SK-N-SH (cell line): ENCODE measurements at regions not wholly inside any gene's neighbourhood (a gene's known extent, or its start where the extent isn't known, plus 50 kb on each side); places are given as distances from the start of the nearest gene placed in this dataset.
"Not testable (repeated sequence)": the region's sequence is repeated elsewhere in the genome, so short reads cannot be mapped to it uniquely, and the experiment has no call there.

Experiments used
- CTCF ChIA-PET: fragments of 300-600, 350-600 bp; formaldehyde crosslinking; extraction: SDS; loops from one replicate; lab custom pipeline; 2021; lab: Yijun Ruan, JAX
- POLR2A ChIA-PET: fragments of 350-600 bp; sonication (Branson Sonifier 250); formaldehyde crosslinking; extraction: SDS; loops from one replicate; lab custom pipeline; 2020; ENCODE audit warnings: antibody characterized with exemption, inconsistent platforms; lab: Yijun Ruan, JAX
- DNase-seq: peaks from one replicate; pipeline ENCODE4 v3.0.0; 2012
- H2AFZ ChIP-seq: fragments of 200-600 bp; sonication (generic); 2 replicates; pipeline ENCODE4 v1.8.1; 2016; ENCODE audit warnings: antibody characterized with exemption, mild to moderate bottlenecking, low read depth
- H3F3A ChIP-seq: fragments of 200-600 bp; sonication (generic); replicated peaks from 2 replicates; pipeline ENCODE3; 2016; ENCODE audit warnings: antibody characterized with exemption, mild to moderate bottlenecking; ENCODE audit not compliant: insufficient read depth
- H3K27ac ChIP-seq, 2 experiments: fragments of 200-500 bp in 1 of 2; fragments of 200-600 bp in 1 of 2; sonication (Bioruptor generic) in 1 of 2; sonication (generic), shearing (Covaris generic) in 1 of 2; 2 replicates each; pipeline versions ENCODE4 v1.5.1 to v1.6.1; 2014 to 2016; ENCODE audit warnings: low read depth in 2 of 2, inconsistent platforms in 1 of 2, low read length in 1 of 2, mild to moderate bottlenecking in 1 of 2, mixed read lengths in 1 of 2
- H3K27me3 ChIP-seq: fragments of 200-600 bp; sonication (generic), shearing (Covaris generic); 2 replicates; pipeline ENCODE4 v1.6.1; 2016; ENCODE audit warnings: mixed run types; ENCODE audit not compliant: insufficient read depth
- H3K36me3 ChIP-seq, 2 experiments: fragments of 200-500 bp in 1 of 2; fragments of 200-600 bp in 1 of 2; sonication (Bioruptor generic) in 1 of 2; sonication (generic) in 1 of 2; replicated peaks in 1 of 2; 2 replicates each; pipeline versions ENCODE3 to v1.5.1; 2014 to 2016; ENCODE audit warnings: low read length in 1 of 2, mild to moderate bottlenecking in 1 of 2; ENCODE audit not compliant: insufficient read depth in 2 of 2, control insufficient read depth in 1 of 2
- H3K4me1 ChIP-seq, 2 experiments: fragments of 200-500 bp in 1 of 2; fragments of 200-600 bp in 1 of 2; sonication (Bioruptor generic) in 1 of 2; sonication (generic), shearing (Covaris generic) in 1 of 2; 2 replicates each; pipeline versions ENCODE4 v1.5.1 to v1.6.1; 2014 to 2016; ENCODE audit warnings: low read depth in 1 of 2, low read length in 1 of 2, mixed run types in 1 of 2; ENCODE audit not compliant: insufficient read depth in 2 of 2, control insufficient read depth in 1 of 2
- H3K4me2 ChIP-seq: fragments of 200-600 bp; sonication (generic), shearing (Covaris generic); 2 replicates; pipeline ENCODE4 v1.6.1; 2017; ENCODE audit warnings: mixed run types
- H3K4me3 ChIP-seq, 2 experiments: fragments of 200-500 bp in 1 of 2; fragments of 200-600 bp in 1 of 2; sonication (Bioruptor generic) in 1 of 2; sonication (generic), shearing (Covaris generic) in 1 of 2; 2 replicates each; pipeline versions ENCODE4 v1.5.1 to v1.8.1; 2014 to 2016; ENCODE audit warnings: low read depth in 2 of 2, inconsistent platforms in 1 of 2, low read length in 1 of 2, mild to moderate bottlenecking in 1 of 2, mixed read lengths in 1 of 2, moderate library complexity in 1 of 2
- H3K79me2 ChIP-seq: fragments of 200-600 bp; sonication (generic); 2 replicates; pipeline ENCODE4 v1.8.1; 2017; ENCODE audit warnings: mild to moderate bottlenecking; ENCODE audit not compliant: insufficient read depth
- H3K9ac ChIP-seq: fragments of 200-600 bp; sonication (generic); 2 replicates; pipeline ENCODE4 v1.6.1; 2017; ENCODE audit warnings: mixed run types
- H3K9me2 ChIP-seq: fragments of 200-600 bp; sonication (generic); 2 replicates; pipeline ENCODE4 v1.6.1; 2017; ENCODE audit warnings: mixed run types
- H3K9me3 ChIP-seq: fragments of 200-600 bp; sonication (generic); 2 replicates; pipeline ENCODE4 v1.6.1; 2017; ENCODE audit warnings: mixed run types, mild to moderate bottlenecking, moderate library complexity
- H4K20me1 ChIP-seq: fragments of 200-600 bp; sonication (generic); 2 replicates; pipeline ENCODE4 v1.6.1; 2017; ENCODE audit warnings: mild to moderate bottlenecking, mixed run types; ENCODE audit not compliant: insufficient read depth
- CHD2 ChIP-seq: fragments of 150-350 bp; IDR thresholded peaks from 2 replicates; pipeline ENCODE4 v1.6.1; 2018; ENCODE audit warnings: low read length; ENCODE audit not compliant: partially characterized antibody
- ELF1 ChIP-seq: IDR thresholded peaks from 2 replicates; pipeline ENCODE4 v1.4.0; 2012
- EP300 ChIP-seq, 2 experiments: IDR thresholded peaks; 2 replicates each; pipeline versions ENCODE4 v1.4.0 to v1.6.1; 2012; ENCODE audit warnings: borderline replicate concordance in 1 of 2, low read depth in 1 of 2, low read length in 1 of 2
- GABPA ChIP-seq: IDR thresholded peaks from 2 replicates; pipeline ENCODE4 v1.4.0; 2012; ENCODE audit warnings: low read depth, mild to moderate bottlenecking
- GATA2 ChIP-seq: sonication (generic); formaldehyde crosslinking; IDR thresholded peaks from 2 replicates; pipeline ENCODE4 v1.5.0; 2020; ENCODE audit warnings: mild to moderate bottlenecking, missing genetic modification reagents
- IRF3 ChIP-seq: fragments of 150-350 bp; IDR thresholded peaks from 2 replicates; pipeline ENCODE4 v1.6.1; 2016; ENCODE audit warnings: mild to moderate bottlenecking, low read depth, low read length
- MEF2A ChIP-seq: IDR thresholded peaks from 2 replicates; pipeline ENCODE4 v1.4.0; 2012; ENCODE audit warnings: low read depth, borderline replicate concordance
- NFIC ChIP-seq: IDR thresholded peaks from 2 replicates; pipeline ENCODE4 v1.4.0; 2012; ENCODE audit warnings: borderline replicate concordance
- NRF1 ChIP-seq: IDR thresholded peaks from 2 replicates; pipeline ENCODE4 v1.6.1; 2012; ENCODE audit warnings: low read depth, mild to moderate bottlenecking, low read length
- PBX3 ChIP-seq: IDR thresholded peaks from 2 replicates; pipeline ENCODE4; 2012
- POLR2AphosphoS5 ChIP-seq: IDR thresholded peaks from 2 replicates; pipeline ENCODE4 v1.6.1; 2012; ENCODE audit warnings: low read depth, low read length
- RXRA ChIP-seq: IDR thresholded peaks from 2 replicates; pipeline ENCODE4 v1.4.0; 2012; ENCODE audit warnings: low read depth, mild to moderate bottlenecking, borderline replicate concordance
- SIN3A ChIP-seq: IDR thresholded peaks from 2 replicates; pipeline ENCODE4 v1.6.1; 2012; ENCODE audit warnings: low read depth, mild to moderate bottlenecking, low read length, moderate library complexity, borderline replicate concordance
- SMC3 ChIP-seq: IDR thresholded peaks from 2 replicates; pipeline ENCODE4 v1.6.1; 2012; ENCODE audit warnings: low read depth, low read length, improper control_type of control experiment
- TAF1 ChIP-seq: IDR thresholded peaks from 2 replicates; pipeline ENCODE4 v1.6.1; 2012; ENCODE audit warnings: low read depth, mild to moderate bottlenecking, low read length, moderate library complexity, borderline replicate concordance
- TEAD4 ChIP-seq: IDR thresholded peaks from 2 replicates; pipeline ENCODE4 v1.4.0; 2012; ENCODE audit warnings: mild to moderate bottlenecking, borderline replicate concordance; ENCODE audit not compliant: insufficient read depth
- USF1 ChIP-seq: IDR thresholded peaks from 2 replicates; pipeline ENCODE4 v1.4.0; 2012; ENCODE audit warnings: low read depth, borderline replicate concordance
- YY1 ChIP-seq: IDR thresholded peaks from 2 replicates; pipeline ENCODE4 v1.4.0; 2012; ENCODE audit warnings: low read depth, mild to moderate bottlenecking
- WGBS: methylation state at CpG from one replicate; pipeline ENCODE4 v1.1.6; 2017; ENCODE audit warnings: low lambda C conversion rate; 5-methylcytosine and 5-hydroxymethylcytosine counted together

GRCh38 chr5:37950436-37950835, 110.6 kb upstream of the GDNF start:
- H3K9ac ChIP-seq, result no peak overlapping the region
- DNase-seq, result no peak
- H3K9me2 ChIP-seq, result no peaks in the 10 kb centered on the region
- no peak overlapping the region for H3K4me3 ChIP-seq
- H3K4me1 ChIP-seq, result no peaks in the 10 kb centered on the region
- no peaks in the 10 kb centered on the region for H4K20me1 ChIP-seq
- no peaks in the 10 kb centered on the region for H3K9me3 ChIP-seq
- no peak for TF ChIP-seq PBX3
- no peak for TF ChIP-seq GABPA
- TF ChIP-seq GATA2, result no peak
- TF ChIP-seq RXRA, result no peak
- TF ChIP-seq TAF1, result no peak
- TF ChIP-seq CHD2, result no peak
- TF ChIP-seq IRF3, result no peak
- no peak for TF ChIP-seq NFIC
- no peak for TF ChIP-seq YY1
- TF ChIP-seq TEAD4, result no peak
- no peak for TF ChIP-seq ELF1
- no peak for TF ChIP-seq NRF1
- ChIA-PET CTCF (interaction anchor here (1.5 kb wide), 1 partner anchor 12 kb away, joined by 3 read pairs; no protein-coding TSS in a partner anchor), POLR2A (no interaction called here)
- no peak overlapping the region for H3K27ac ChIP-seq
- no peak overlapping the region for H3K4me2 ChIP-seq
- no peaks in the 10 kb centered on the region for H3F3A ChIP-seq
- H2AFZ ChIP-seq, result no peak overlapping the region
- peaks cover 9% of the 10 kb centered on the region; the same call in 1 of the 2 replicates for H3K27me3 ChIP-seq
- no peaks in the 10 kb centered on the region for H3K36me3 ChIP-seq
- H3K79me2 ChIP-seq, result no peaks in the 10 kb centered on the region
- 6% methylated on average over 1 of the region's 1 CpG for WGBS

GRCh38 chr5:37945446-37945845, 105.6 kb upstream of the GDNF start:
- WGBS, result 0% methylated on average over 1 of the region's 1 CpG
- Histone ChIP-seq H3K79me2 (no peaks in the 10 kb centered on the region), H3K4me2 (no peak overlapping the region), H3K27ac (no peak overlapping the region), H4K20me1 (no peaks in the 10 kb centered on the region), H3F3A (no peaks in the 10 kb centered on the region), H3K36me3 (no peaks in the 10 kb centered on the region), H3K4me1 (no peaks in the 10 kb centered on the region), H2AFZ (no peak overlapping the region), H3K9ac (no peak overlapping the region), H3K9me3 (no peaks in the 10 kb centered on the region), H3K4me3 (no peak overlapping the region), H3K9me2 (no peaks in the 10 kb centered on the region), H3K27me3 (peaks cover 12% of the 10 kb centered on the region; the same call in 1 of the 2 replicates)
- CTCF ChIA-PET, result no interaction called here
- DNase-seq, result no peak
- POLR2A ChIA-PET, result no interaction called here
- TF ChIP-seq SIN3A (no peak), EP300 (IDR thresholded peaks at IDR 0.05; ENCODE audit: borderline replicate concordance in 1 of 2, low read depth in 1 of 2, low read length in 1 of 2) (no peak), MEF2A (no peak), YY1 (no peak), RXRA (no peak), NRF1 (no peak), NFIC (no peak), IRF3 (no peak), POLR2AphosphoS5 (no peak), SMC3 (no peak), GABPA (no peak), USF1 (no peak)

- CTCF ChIA-PET, H3K4me3 ChIP-seq, H3K4me2 ChIP-seq, H3K9ac ChIP-seq, POLR2A ChIA-PET, H2AFZ ChIP-seq, H3K79me2 ChIP-seq, H4K20me1 ChIP-seq, H3K9me2 ChIP-seq, H3K27ac ChIP-seq, H3K9me3 ChIP-seq, H3F3A ChIP-seq, DNase-seq, H3K4me1 ChIP-seq, H3K36me3 ChIP-seq: not testable (repeated sequence)
- peaks cover 31% of the 10 kb centered on the region; the same call in 1 of the 2 replicates for H3K27me3 ChIP-seq
- WGBS, result 10% methylated on average over 2 of the region's 2 CpGs
Observed at GRCh38 chr5:37943136-37943535, 103.3 kb upstream of the GDNF start.
